ENCODE measurements at regions not wholly inside any gene's neighbourhood (a gene's known extent, or its start where the extent isn't known, plus 50 kb on each side); places are given as distances from the start of the nearest gene placed in this dataset.
A peak's percentile ranks its signal among the peaks of the same experiment; 100 is the strongest.

- TF ChIP-seq CTCF (conservative IDR thresholded peaks at IDR 0.05; ENCODE audit: low read depth, low read length), result no peak
- no peak for DNase-seq (ENCODE audit: low read depth)
- H3K4me3 ChIP-seq (ENCODE audit: low read depth, low read length), result no peak overlapping the region
Measured at GRCh38 chr17:33447090-33447489, 154.0 kb upstream of the ASIC2 start.

- no peak for TF ChIP-seq CTCF (conservative IDR thresholded peaks at IDR 0.05; ENCODE audit: low read depth, low read length)
- DNase-seq (ENCODE audit: low read depth), result peak; percentile 14
- H3K4me3 ChIP-seq (ENCODE audit: low read depth, low read length), result no peak overlapping the region
Measured at GRCh38 chr17:33451221-33451620, 158.1 kb upstream of the ASIC2 start.

- no peak overlapping the region for H3K4me3 ChIP-seq (ENCODE audit: low read depth, low read length)
- no peak for DNase-seq (ENCODE audit: low read depth)
- TF ChIP-seq CTCF (conservative IDR thresholded peaks at IDR 0.05; ENCODE audit: low read depth, low read length), result no peak
Measured at GRCh38 chr17:33457477-33457876, 164.4 kb upstream of the ASIC2 start.

GRCh38 chr17:33459078-33459940 lies 166.2 kb upstream of the ASIC2 start:
- TF ChIP-seq CTCF (conservative IDR thresholded peaks at IDR 0.05; ENCODE audit: low read depth, low read length), result no peak
- no peak for DNase-seq (ENCODE audit: low read depth)
- no peak overlapping the region for H3K4me3 ChIP-seq (ENCODE audit: low read depth, low read length)

- no peak overlapping the region for H3K4me3 ChIP-seq (ENCODE audit: low read depth, low read length)
- no peak for TF ChIP-seq CTCF (conservative IDR thresholded peaks at IDR 0.05; ENCODE audit: low read depth, low read length)
- DNase-seq (ENCODE audit: low read depth), result no peak
Measured at GRCh38 chr17:33460781-33461450, 167.8 kb upstream of the ASIC2 start.

- no peak for TF ChIP-seq CTCF (conservative IDR thresholded peaks at IDR 0.05; ENCODE audit: low read depth, low read length)
- no peak for DNase-seq (ENCODE audit: low read depth)
- no peak overlapping the region for H3K4me3 ChIP-seq (ENCODE audit: low read depth, low read length)
Measured at GRCh38 chr17:33463887-33464286, 170.8 kb upstream of the ASIC2 start.
